Glomerular endothelial cell (primary cell): ENCODE measurements at regions not wholly inside any gene's neighbourhood (a gene's known extent, or its start where the extent isn't known, plus 50 kb on each side); places are given as distances from the start of the nearest gene placed in this dataset.
"Not testable (repeated sequence)": the region's sequence is repeated elsewhere in the genome, so short reads cannot be mapped to it uniquely, and the experiment has no call there.

Experiments
- DNase-seq: peaks from one replicate; pipeline ENCODE4 v3.0.0-alpha.2; 2011; ENCODE audit warnings: low read depth, low spot score; ENCODE audit errors: extremely low read depth

DNA sequence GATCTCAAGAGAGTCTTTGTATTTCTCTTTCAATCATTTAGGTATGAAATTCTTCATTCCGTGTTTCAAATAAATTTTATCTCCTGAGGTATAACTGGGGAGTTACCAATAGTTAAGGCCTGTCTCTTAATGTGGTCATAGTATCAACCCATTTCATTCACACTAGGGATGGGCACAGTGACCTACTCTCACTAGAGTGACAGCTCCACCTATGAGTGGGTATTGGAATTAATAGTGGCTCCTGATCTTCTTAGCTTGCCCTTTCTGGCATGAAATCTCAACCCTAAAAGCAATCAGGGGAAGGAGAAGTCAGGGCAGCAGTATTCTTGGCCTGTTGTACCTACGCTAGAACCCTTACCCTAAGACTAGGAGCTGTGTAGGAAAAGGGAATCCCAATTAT lies 507.7 kb downstream of the FAM181B start:
- DNase-seq = no peak

DNA sequence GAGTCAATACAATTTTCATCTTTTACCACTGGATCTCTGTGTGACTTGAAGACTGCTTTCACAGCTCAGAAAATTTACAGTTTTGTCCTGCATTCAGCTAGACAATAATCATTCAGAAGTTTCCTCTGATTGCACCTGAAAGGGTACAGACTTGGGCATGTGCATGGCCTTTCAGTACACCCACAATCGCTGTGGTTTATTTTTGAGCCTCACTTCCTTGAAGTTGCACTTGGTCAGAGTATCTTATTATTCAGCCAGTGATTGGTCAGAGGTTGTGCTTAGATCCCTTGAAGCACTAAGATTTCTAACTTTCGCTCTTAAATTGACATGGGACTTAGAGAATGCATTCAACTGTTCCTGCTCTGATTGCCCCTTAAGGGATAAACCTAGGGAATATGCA lies 508.2 kb downstream of the FAM181B start:
- DNase-seq = no peak

- DNase-seq = no peak
These were observed 516.6 kb downstream of the FAM181B start for GRCh38 chr11:82216927-82217570.

- DNase-seq = no peak
These were observed 523.7 kb downstream of the FAM181B start for GRCh38 chr11:82210011-82210410.

- no peak for DNase-seq
These were observed 538.4 kb downstream of the FAM181B start for GRCh38 chr11:82195283-82195682.

- no peak for DNase-seq
These were observed 539.1 kb downstream of the FAM181B start for GRCh38 chr11:82194521-82194920.

DNA sequence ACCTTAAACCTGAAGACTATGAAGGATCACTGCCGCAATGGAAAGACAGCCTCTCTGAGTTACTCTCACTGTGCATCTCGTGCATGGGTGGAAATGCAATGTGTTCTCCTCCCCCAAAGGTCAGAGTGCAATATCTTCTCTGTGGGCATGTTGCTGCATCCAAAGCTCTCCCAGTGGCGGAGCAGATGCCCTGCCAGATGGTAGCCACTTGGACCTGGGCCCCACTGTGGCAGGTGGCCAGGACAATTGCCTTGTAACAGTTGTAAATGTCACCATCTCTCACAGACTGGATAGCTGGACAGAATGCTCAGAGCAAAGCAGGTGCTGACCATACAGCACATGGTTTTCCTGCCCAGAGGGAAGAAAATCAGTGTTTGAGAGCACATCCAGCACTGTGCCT lies 542.0 kb downstream of the FAM181B start:
- DNase-seq = no peak

- no peak for DNase-seq
These were observed 547.7 kb downstream of the FAM181B start for GRCh38 chr11:82185925-82186324.

GRCh38 chr11:82184966-82185365 lies 548.7 kb downstream of the FAM181B start:
- DNase-seq = no peak

DNA sequence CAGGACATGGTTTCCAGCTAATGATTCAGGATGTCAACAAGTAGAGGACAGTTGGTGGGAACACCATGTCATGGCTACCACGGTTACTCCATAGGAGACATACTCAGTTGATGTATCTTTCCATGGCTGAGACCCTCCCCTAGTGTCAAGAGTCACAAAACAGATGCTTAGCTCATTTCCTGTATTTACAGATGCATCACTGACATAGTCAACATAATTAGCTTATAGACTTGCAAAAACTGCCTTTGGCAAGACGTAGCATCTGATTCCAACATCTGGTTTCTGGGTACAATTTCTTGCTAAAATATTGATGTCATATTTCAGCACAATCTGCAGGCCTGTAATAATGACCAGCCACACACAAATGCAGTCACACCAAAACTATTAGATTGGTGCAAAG lies 550.3 kb downstream of the FAM181B start:
- DNase-seq = no peak

- DNase-seq = not testable (repeated sequence)
These were observed 551.0 kb downstream of the FAM181B start for GRCh38 chr11:82182697-82183096.

DNA sequence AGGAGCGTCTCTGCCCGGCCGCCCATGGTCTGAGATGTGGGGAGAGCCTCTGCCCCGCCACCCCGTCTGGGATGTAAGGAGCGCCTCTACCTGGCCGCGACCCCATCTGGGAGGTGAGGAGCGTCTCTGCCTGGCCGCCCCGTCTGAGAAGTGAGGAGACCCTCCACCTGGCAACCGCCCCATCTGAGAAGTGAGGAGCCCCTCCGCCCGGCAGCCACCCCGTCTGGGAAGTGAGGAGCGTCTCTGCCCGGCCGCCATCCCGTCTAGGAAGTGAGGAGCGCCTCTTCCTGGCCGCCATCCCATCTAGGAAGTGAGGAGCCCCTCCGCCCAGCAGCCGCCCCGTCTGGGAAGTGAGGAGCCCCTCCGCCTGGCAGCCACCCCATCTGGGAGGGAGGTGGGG lies 551.9 kb downstream of the FAM181B start:
- DNase-seq = not testable (repeated sequence)

DNA sequence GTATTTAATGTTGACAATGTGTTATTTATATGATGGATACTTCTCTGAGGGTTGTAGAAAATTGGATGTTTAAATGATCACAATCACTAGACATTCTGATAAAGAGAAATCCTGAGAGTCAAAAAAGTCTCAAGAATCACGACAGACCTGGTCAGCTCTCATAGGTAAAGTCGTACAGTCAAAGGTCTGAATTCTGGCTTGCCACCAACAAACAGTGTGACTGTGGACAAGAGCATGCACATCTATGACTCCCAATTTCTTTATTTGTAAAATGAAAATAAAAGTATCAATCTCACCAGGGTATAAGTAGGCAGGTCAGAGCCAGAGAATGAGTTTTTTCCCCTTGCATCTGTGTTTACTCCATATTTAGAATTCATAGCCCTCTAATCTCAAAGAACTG lies 556.7 kb downstream of the FAM181B start:
- no peak for DNase-seq

GRCh38 chr11:82176365-82176764 lies 557.3 kb downstream of the FAM181B start:
- DNase-seq = no peak

DNA sequence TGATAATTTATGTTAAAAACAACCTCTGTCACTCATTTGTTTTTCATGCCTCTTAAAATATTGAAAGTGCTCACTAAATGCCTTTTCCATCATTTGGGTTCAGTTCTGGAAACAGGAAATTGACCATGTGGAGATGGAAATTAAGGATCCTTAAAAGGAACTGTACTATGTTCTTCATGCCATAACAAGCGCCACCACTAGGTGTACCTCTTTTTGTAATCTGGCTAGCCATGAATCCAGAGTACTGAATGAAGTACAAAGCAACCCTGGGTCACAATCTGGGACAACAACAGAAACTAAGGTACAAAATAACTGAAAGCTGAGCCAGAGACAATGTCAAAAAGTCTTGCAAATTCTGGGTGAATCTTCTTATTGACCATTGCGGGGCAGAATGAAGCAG lies 559.1 kb downstream of the FAM181B start:
- DNase-seq = no peak

DNA sequence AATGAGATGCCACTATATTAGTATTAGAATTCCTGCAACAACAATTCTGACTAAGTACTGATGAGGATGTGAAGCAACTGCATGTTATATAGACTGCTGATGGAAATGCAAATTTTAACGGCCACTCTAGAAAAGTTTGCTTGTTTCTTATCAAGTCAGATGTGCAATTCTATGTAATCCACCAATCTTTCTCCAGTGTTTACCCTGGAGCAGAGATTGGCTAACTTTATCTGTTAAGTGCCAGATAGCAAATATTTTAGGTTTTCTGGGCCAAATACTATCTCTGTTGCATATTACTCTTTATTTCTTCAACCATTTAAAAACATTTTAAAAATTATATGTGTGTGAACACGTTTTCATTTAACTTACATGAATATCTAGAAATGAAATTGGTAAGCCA lies 586.9 kb downstream of the FAM181B start:
- DNase-seq = no peak

DNA sequence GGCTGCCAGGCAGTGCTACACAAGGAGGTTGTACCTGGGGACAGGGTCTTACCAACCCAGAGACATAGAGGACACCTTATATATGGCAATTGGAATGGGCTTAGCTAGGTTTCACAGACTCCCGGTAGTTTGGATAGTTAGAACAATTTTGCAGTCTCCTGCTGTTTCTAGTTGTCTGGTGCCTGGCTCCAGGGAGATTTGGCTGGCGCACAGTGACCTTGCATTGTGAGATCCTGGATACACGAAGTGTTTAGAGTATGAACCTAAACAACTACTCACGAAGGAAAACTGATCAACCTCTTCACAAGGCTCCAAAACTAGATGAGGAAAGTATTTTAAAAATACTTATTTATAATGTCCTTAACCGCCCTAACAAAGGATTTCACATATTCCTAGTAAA lies 614.7 kb downstream of the FAM181B start:
- DNase-seq = no peak

GRCh38 chr11:82117362-82117761 lies 616.3 kb downstream of the FAM181B start:
- DNase-seq = no peak

- DNase-seq = no peak
These were observed 628.2 kb downstream of the FAM181B start for GRCh38 chr11:82105331-82105998.

DNA sequence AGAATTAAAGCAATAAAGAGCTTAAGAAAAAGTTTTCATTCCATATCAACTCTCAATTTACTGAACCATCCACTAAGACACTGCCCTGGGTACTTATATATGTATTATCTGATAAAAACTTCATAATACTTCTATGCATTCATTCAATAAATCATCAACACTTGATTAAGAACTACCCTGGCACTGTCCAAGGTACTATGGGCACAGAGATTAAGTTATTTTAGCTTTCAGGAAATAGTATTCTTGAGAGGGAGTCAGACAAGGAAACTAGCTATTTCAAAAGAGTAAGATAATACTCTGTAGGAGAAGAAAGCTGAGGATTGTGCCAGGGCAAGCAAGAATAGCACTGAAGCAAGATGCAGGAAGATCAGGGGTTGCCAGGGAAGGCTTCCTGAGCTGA lies 640.8 kb downstream of the FAM181B start:
- DNase-seq = no peak

DNA sequence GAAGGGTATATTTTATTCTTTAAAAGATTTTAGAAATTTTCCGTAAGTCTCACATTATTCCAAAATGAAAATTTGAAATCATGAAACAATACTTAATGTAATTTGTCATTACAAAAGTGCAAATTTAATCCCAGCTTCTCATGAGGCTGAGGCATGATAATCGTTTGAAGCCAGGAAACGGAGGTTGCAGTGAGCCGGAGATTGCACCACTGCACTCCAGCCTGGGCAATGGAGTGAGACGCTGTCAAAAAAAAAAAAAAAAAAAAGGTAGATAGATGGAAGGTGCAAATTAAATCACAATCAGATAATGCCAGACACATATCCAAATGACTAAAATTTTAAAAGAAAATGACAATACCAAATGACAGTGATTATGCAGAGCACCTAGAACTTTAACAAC lies 644.2 kb downstream of the FAM181B start:
- DNase-seq = no peak

DNA sequence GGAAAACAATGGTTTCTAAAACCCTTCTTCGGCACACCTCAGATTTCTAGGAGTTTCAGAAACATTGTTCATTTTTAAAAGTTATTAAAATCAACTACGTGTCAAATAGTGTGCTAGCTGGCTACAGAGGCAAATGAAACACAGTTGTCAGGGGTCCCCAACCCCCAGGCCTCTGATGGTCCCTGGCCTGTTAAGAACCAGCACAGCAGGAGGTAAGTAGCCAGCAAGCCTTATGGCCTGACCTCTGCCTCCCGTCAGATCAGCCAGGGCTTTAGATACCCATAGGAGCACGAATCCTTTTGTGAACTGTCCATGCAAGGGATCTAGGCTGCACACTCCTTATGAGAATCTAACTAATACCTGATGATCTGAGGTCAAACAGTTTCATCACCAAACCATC lies 648.2 kb downstream of the FAM181B start:
- no peak for DNase-seq

DNA sequence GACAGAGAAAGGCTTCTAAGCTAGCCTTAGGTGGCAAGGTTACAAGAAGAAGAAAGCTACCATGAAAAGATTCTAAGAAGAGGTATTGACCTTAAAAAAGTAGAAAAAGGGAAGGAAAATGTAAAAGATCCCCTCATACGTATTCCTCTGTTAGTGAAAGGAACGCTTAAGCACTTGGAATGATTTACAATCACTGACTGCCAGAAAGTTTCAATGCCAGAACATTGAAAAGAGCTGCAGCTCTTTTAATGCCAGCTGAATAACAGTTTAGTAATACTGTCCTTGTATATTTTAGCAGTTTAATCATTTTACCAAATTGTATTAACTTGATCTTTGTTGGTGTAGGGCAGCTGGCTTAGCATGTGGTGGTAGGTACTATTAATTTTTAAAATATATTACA lies 650.7 kb downstream of the FAM181B start:
- DNase-seq = no peak
